ENCODE measurements at regions not wholly inside any gene's neighbourhood (a gene's known extent, or its start where the extent isn't known, plus 50 kb on each side); places are given as distances from the start of the nearest gene placed in this dataset.

DNA sequence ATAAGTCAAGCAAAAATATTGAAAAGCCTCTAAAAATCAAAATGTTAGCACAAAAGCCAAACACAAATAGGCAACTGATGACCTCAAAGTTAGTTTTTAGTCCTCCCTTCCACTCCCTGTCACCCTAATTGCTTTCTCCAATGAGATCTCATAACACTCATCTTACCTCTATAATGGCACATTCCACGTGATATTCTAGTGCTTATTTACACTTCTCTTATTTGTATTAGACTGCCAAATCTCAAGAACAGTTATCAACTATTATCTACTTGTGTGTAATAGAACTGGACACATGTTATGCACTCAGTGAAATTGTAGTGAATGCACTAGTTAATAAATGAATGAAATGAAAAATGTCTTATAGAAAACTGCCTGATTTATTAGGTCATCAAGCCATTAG is 55.5 kb upstream of the AVPR1A start:
- TF ChIP-seq POLR2A (IDR thresholded peaks at IDR 0.05; ENCODE audit: low read depth, low read length) (no peak), TAF1 (IDR thresholded peaks at IDR 0.05; ENCODE audit: borderline replicate concordance, low read depth, low read length) (no peak)

Data from GM12892 (cell line).